IPS-18a (cell line): ENCODE measurements at regions not wholly inside any gene's neighbourhood (a gene's known extent, or its start where the extent isn't known, plus 50 kb on each side); places are given as distances from the start of the nearest gene placed in this dataset.
A peak's percentile ranks its signal among the peaks of the same experiment; 100 is the strongest.

Experiments used
- H3K27ac ChIP-seq: one replicate; pipeline ENCODE4 v1.5.1; 2013; ENCODE audit warnings: low read length
- H3K27me3 ChIP-seq: one replicate; pipeline ENCODE4 v1.6.1; 2013; ENCODE audit warnings: mild to moderate bottlenecking, low read length; ENCODE audit not compliant: control insufficient read depth, insufficient read depth
- H3K36me3 ChIP-seq: one replicate; pipeline ENCODE4 v1.6.1; 2013; ENCODE audit warnings: low read depth, low read length; ENCODE audit not compliant: control insufficient read depth
- H3K4me1 ChIP-seq: one replicate; pipeline ENCODE4 v1.6.1; 2013; ENCODE audit warnings: low read depth, low read length; ENCODE audit not compliant: control insufficient read depth
- H3K4me3 ChIP-seq: one replicate; pipeline ENCODE4 v1.5.1; 2013; ENCODE audit warnings: low read length
- H3K9ac ChIP-seq: one replicate; pipeline ENCODE4 v1.6.1; 2013; ENCODE audit warnings: mild to moderate bottlenecking, low read length, moderate library complexity
- H3K9me3 ChIP-seq: one replicate; pipeline ENCODE4 v1.6.1; 2013; ENCODE audit warnings: low read depth, low read length; ENCODE audit not compliant: control insufficient read depth

DNA sequence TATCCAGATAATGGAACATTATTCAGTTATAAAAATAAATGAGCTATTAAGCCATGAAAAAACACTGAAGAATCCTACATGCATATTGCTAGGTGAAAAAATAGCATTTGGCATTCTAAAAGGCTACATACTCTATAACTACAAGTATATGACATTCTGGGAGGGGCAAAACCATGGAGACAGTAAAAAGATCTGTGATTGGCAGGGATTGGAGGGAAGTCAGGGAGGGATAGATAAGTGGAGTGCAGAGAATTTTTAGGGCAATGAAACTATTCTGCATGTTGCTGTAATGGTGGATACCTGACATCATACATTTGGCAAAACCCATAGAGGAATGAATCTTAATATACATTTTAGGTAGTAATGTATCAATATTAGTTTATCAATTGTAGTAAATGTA, 63.1 kb upstream of the SLC38A2 start:
- Histone ChIP-seq H3K27ac (no peak overlapping the region), H3K9ac (no peak overlapping the region), H3K36me3 (no peaks in the 10 kb centered on the region), H3K27me3 (no peaks in the 10 kb centered on the region), H3K4me3 (no peak overlapping the region), H3K4me1 (peaks cover 2% of the 10 kb centered on the region), H3K9me3 (no peaks in the 10 kb centered on the region)

DNA sequence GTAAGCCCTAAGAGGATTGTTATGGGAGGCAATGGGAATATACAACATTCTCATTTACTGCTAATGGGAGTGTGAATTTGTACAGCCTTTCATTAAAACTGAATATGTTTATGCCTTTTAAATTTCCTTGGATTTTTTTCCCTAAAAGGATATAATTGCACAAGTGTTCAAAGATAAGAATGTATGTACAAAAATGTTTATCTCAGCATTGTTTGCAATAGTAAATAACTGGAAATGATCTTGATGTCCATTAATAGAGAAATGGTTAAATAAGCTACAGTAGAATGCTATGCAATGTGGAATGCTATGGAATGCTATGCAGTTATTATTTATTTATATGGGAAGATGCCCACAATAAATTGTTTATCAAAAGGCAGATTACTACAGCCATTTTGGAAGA, 62.5 kb upstream of the SLC38A2 start:
- no peak overlapping the region for H3K4me3 ChIP-seq
- H3K9me3 ChIP-seq: no peaks in the 10 kb centered on the region
- no peak overlapping the region for H3K9ac ChIP-seq
- peaks cover 7% of the 10 kb centered on the region for H3K4me1 ChIP-seq
- no peak overlapping the region for H3K27ac ChIP-seq
- no peaks in the 10 kb centered on the region for H3K27me3 ChIP-seq
- H3K36me3 ChIP-seq: no peaks in the 10 kb centered on the region

DNA sequence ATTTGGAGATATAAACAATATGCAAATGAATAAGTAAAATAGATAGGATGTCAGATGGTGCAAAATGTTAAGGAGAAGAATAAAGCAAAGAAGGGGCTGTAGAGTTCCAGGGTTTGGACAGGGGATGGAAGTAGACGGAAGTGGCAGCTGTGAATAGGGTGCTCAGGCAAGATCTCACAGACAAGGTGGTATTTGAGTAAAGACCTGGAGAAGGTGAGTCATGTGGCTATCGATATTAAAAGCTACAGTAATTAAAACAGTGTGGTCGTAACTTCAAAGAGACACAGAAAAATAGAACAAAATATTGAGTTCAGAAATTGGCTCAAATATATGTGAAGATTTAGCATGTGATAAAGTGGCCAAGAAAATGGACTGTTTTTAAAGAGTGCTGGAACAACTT, 61.3 kb upstream of the SLC38A2 start:
- H3K9ac ChIP-seq: no peak overlapping the region
- H3K27me3 ChIP-seq: no peaks in the 10 kb centered on the region
- H3K36me3 ChIP-seq: no peaks in the 10 kb centered on the region
- H3K27ac ChIP-seq: no peak overlapping the region
- no peak overlapping the region for H3K4me3 ChIP-seq
- H3K9me3 ChIP-seq: no peaks in the 10 kb centered on the region
- H3K4me1 ChIP-seq: peaks cover 7% of the 10 kb centered on the region

DNA sequence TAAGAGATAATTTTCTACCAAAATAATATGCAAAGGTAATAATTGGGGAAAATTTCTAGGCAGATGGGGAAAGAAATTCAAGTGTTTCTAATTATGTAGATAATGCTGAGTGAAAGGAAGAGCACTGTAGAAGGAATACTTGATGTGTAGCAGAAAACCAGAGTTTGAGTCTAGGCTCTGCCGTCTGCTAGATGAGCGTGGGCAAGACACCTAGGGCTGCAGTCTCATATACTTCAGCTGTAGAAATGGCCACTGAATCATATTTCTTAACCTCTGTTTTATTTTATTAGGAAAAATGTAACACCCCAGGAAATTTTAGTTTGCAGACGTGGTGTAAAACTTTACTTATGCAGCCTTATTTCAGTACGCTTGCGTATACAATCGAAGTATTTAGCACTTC, 59.8 kb upstream of the SLC38A2 start:
- H3K27ac ChIP-seq: no peak overlapping the region
- peaks cover 7% of the 10 kb centered on the region for H3K4me1 ChIP-seq
- H3K36me3 ChIP-seq: no peaks in the 10 kb centered on the region
- no peaks in the 10 kb centered on the region for H3K27me3 ChIP-seq
- H3K4me3 ChIP-seq: no peak overlapping the region
- no peak overlapping the region for H3K9ac ChIP-seq
- peaks cover 4% of the 10 kb centered on the region for H3K9me3 ChIP-seq

DNA sequence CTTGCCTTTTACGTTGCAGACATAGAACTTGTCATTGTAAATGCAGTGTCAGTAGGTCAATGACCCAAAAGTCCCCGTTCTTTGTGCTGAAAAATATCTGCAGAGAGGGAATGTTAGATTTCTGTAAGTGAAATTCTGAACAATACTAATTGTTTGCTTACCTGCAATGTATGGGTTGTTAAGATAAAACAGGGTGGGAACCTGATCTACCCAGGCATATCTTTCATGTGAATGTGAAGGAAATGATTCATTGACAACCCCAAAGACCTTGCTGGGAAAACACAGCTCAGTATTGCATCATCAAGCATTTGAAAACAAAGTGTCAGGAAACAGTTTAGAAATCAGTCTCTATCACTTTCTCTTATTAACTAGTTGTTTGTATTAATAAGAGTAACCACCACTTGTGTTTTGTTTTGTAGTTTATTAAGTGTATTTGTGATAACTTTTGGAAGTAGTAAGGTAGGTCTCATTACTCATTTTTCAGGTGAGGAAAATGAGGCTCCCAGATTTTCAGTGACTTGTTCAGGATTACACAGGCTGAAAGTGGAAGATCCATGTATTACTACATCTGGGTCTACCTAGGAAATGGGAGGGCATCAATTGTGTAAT, 57.9 kb upstream of the SLC38A2 start:
- no peaks in the 10 kb centered on the region for H3K36me3 ChIP-seq
- peaks cover 10% of the 10 kb centered on the region for H3K9me3 ChIP-seq
- H3K27me3 ChIP-seq: no peaks in the 10 kb centered on the region
- peaks cover 7% of the 10 kb centered on the region for H3K4me1 ChIP-seq
- H3K4me3 ChIP-seq: no peak overlapping the region
- no peak overlapping the region for H3K27ac ChIP-seq
- H3K9ac ChIP-seq: peak overlapping the region; percentile 29
